ENCODE measurements at regions not wholly inside any gene's neighbourhood (a gene's known extent, or its start where the extent isn't known, plus 50 kb on each side); places are given as distances from the start of the nearest gene placed in this dataset.
"Not testable (repeated sequence)": the region's sequence is repeated elsewhere in the genome, so short reads cannot be mapped to it uniquely, and the experiment has no call there.

- TF ChIP-seq, protein P1, sequence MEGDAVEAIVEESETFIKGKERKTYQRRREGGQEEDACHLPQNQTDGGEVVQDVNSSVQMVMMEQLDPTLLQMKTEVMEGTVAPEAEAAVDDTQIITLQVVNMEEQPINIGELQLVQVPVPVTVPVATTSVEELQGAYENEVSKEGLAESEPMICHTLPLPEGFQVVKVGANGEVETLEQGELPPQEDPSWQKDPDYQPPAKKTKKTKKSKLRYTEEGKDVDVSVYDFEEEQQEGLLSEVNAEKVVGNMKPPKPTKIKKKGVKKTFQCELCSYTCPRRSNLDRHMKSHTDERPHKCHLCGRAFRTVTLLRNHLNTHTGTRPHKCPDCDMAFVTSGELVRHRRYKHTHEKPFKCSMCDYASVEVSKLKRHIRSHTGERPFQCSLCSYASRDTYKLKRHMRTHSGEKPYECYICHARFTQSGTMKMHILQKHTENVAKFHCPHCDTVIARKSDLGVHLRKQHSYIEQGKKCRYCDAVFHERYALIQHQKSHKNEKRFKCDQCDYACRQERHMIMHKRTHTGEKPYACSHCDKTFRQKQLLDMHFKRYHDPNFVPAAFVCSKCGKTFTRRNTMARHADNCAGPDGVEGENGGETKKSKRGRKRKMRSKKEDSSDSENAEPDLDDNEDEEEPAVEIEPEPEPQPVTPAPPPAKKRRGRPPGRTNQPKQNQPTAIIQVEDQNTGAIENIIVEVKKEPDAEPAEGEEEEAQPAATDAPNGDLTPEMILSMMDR (IDR thresholded peaks at IDR 0.05) = not testable (repeated sequence)
- not testable (repeated sequence) for TF ChIP-seq POLR2A, POLR2AphosphoS5 (IDR thresholded peaks at IDR 0.05)
These were observed 91.5 kb upstream of the ZNG1F start for GRCh38 chr9:41280299-41281238.
